22Rv1 (cell line): ENCODE measurements at regions not wholly inside any gene's neighbourhood (a gene's known extent, or its start where the extent isn't known, plus 50 kb on each side); places are given as distances from the start of the nearest gene placed in this dataset.

Experiments
- CTCF ChIP-seq: fragments of 450-650 bp; IDR thresholded peaks from 2 replicates; pipeline ENCODE4 v1.5.1; 2017; ENCODE audit warnings: mild to moderate bottlenecking
- ZFX ChIP-seq: fragments of 450-650 bp; IDR thresholded peaks from 2 replicates; pipeline ENCODE4 v1.6.1; 2017; ENCODE audit warnings: antibody characterized with exemption, borderline replicate concordance

- TF ChIP-seq CTCF = no peak
- TF ChIP-seq ZFX = no peak
These were observed 184.1 kb downstream of the FOXD2 start for GRCh38 chr1:47621977-47622376.
